NK-92 treated with Interleukin-12 subunit alpha and Interleukin-12 subunit beta, amount 100 ng/mL, for 24 hours (cell line): ENCODE measurements at regions not wholly inside any gene's neighbourhood (a gene's known extent, or its start where the extent isn't known, plus 50 kb on each side); places are given as distances from the start of the nearest gene placed in this dataset.
"Not testable (repeated sequence)": the region's sequence is repeated elsewhere in the genome, so short reads cannot be mapped to it uniquely, and the experiment has no call there.

ENCODE experiments used
- DNase-seq: peaks from one replicate; lab custom pipeline; 2025; lab: John Stamatoyannopoulos, UW

- no peak for DNase-seq
Measured at GRCh38 chr3:81851176-81851575, 89.7 kb upstream of the GBE1 start.

- no peak for DNase-seq
Measured at GRCh38 chr3:81846988-81847387, 85.5 kb upstream of the GBE1 start.

DNA sequence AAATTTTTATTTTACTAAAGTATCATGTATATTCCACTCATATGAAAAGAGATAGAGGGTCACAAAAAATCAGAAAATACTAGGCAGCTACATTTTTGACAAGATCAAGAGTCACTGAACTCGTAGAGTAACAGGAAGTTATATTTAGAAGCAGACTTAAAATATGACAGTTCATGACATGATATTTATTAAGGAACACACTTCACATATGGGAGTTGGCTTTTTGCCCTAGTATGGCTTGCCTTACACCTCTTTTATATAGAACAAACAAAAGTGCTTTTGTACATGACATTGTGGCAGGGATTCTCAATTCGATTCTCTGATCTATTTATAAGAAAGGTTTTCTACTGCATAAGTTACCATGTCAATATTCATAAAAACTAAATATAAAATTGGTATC lies 80.1 kb upstream of the GBE1 start:
- DNase-seq, result no peak

- DNase-seq, result no peak
Measured at GRCh38 chr3:81839504-81840094, 78.2 kb upstream of the GBE1 start.

DNA sequence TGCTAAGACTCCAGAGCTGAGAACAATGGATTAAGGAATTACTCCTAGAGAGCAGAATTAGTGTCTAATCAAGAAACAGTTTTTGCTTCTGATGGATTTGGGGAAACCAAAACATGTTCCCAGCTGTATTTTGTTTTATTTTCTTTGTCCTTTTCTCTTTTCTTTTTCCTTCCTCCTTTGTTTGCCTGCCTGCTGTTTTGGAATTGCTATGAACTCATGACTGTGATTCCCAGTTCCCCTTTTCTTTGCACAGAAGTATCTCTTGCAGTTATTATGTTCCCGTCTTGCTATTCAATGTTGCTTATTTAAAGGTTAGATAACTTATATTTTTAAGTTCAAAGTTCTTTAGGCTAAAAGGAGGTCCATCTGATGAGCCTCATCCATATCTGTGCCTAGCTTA lies 77.0 kb upstream of the GBE1 start:
- no peak for DNase-seq

- no peak for DNase-seq
Measured at GRCh38 chr3:81837071-81837593, 75.7 kb upstream of the GBE1 start.

GRCh38 chr3:81829937-81830336 lies 68.5 kb upstream of the GBE1 start:
- DNase-seq, result no peak

GRCh38 chr3:81829272-81829671 lies 67.8 kb upstream of the GBE1 start:
- not testable (repeated sequence) for DNase-seq

DNA sequence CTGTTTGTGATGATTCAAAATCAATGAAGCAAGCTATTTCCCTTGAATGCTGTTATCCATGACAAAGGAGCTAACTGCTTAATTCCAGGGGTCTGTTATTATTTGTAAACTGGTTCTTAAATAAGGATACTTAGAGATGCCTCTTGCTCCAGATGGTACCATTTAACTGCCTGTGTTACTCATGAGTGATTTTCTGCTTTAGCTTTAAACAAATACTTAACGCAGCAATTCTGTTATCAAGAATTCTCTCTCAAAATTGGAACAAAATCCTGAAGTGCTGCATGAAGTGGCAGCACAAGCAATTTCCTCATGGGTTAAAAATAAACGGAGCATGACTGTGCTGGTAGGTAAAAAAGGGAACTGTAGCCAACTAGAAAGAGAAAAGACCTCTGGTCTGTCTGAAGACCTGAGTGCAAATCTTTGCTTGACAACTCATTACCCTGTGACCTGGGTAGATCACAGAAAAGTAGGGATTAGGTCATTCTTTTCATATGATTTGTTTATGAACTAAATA lies 62.5 kb upstream of the GBE1 start:
- DNase-seq, result no peak

DNA sequence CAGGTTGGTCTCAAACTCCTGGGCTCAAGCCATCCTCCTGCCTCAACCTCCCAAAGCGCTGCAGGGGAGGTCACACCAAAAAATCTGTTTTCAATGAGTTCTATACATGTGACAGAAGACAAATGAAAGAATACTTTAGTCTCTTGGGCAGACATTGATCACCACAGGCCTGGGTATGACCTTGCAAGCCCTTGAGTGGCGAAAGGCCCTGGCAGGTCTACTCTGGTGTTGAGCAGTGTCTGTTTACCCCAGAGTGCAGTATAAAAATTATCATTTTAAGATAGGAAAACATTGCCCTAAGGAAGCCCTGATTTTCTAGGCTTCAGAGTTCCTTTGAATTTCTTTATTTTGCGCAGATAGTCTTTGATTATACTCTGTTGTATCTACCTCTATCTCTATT lies 61.6 kb upstream of the GBE1 start:
- DNase-seq, result no peak

- DNase-seq, result no peak
Measured at GRCh38 chr3:81816473-81817250, 55.2 kb upstream of the GBE1 start.

- not testable (repeated sequence) for DNase-seq
Measured at GRCh38 chr3:81812098-81812497, 50.7 kb upstream of the GBE1 start.
